NB4 (cell line): ENCODE measurements at regions not wholly inside any gene's neighbourhood (a gene's known extent, or its start where the extent isn't known, plus 50 kb on each side); places are given as distances from the start of the nearest gene placed in this dataset.

Experiments used
- MYC ChIP-seq: IDR thresholded peaks from 2 replicates; pipeline ENCODE4 v1.6.1; 2011; ENCODE audit warnings: low read depth, low read length
- POLR2A ChIP-seq: IDR thresholded peaks from 2 replicates; pipeline ENCODE4 v1.6.1; 2011; ENCODE audit warnings: mild to moderate bottlenecking; ENCODE audit not compliant: insufficient read length; ENCODE audit errors: extremely low read depth
- TF ChIP-seq, protein P1 (sequence below): IDR thresholded peaks from one replicate; pipeline ENCODE4 v1.5.1; 2012; ENCODE audit warnings: low read depth, low read length

DNA sequence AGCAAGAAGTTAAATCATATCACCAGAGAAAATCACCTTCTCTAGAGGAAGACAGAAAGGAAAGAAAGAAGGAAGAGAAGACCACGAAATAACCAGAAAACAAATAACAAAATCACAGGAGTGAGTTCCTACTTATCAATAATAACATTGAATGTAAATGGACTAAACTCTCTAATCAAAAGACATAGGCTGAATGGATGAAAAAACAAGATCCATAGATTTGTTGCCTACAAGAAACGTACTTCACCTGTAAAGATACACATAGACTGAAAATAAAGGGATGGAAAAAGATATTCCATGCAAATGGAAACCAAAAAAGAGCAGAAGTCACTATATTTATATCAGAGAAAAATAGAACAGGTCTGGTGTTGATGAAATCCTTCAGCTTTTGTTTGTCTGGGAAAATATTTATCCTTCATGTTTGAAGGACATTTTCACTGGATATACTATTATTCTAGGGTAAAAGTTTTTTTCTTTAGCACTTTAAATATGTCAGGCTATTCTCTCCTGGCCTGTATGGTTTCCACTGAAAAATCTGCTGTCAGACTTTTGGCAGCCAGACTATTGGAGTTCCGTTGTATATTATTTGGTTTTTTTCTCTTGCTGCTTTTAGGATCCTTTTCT, 202.5 kb upstream of the DUSP10 start:
- TF ChIP-seq, protein P1, sequence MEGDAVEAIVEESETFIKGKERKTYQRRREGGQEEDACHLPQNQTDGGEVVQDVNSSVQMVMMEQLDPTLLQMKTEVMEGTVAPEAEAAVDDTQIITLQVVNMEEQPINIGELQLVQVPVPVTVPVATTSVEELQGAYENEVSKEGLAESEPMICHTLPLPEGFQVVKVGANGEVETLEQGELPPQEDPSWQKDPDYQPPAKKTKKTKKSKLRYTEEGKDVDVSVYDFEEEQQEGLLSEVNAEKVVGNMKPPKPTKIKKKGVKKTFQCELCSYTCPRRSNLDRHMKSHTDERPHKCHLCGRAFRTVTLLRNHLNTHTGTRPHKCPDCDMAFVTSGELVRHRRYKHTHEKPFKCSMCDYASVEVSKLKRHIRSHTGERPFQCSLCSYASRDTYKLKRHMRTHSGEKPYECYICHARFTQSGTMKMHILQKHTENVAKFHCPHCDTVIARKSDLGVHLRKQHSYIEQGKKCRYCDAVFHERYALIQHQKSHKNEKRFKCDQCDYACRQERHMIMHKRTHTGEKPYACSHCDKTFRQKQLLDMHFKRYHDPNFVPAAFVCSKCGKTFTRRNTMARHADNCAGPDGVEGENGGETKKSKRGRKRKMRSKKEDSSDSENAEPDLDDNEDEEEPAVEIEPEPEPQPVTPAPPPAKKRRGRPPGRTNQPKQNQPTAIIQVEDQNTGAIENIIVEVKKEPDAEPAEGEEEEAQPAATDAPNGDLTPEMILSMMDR = no peak
- no peak for TF ChIP-seq POLR2A
- TF ChIP-seq MYC = no peak
